ENCODE measurements at regions not wholly inside any gene's neighbourhood (a gene's known extent, or its start where the extent isn't known, plus 50 kb on each side); places are given as distances from the start of the nearest gene placed in this dataset.

DNA sequence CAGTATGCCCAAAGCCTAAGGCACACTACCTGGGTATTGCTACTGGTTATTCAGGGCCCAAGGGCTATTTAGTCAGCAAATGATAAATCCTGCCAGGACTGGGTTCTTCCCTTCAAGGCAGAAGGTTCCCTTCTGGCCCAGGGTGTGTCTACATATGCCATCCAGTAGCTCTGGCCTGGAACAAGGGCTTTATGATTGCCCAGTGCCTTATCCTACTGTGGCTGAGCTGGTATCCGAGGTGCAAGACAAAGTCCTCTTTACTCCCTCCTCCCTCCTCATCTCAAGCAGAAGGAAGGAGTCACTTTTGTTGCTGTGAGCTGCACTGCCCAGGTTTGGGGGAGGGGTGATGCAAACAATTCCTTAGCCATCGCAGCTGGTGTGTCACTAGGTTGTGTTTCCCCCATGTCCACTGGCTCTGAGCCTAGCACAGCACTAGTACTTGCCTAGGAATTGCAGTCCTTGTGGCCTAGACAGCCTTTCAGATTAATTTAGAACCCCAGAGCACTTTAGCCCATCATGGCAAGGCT is 221.8 kb upstream of the TGFBR2 start:
- CTCF ChIA-PET: no interaction called here

More for the DNA sequence above, 221.8 kb upstream of the TGFBR2 start:
- no peaks in the 10 kb centered on the region for H4K20me1 ChIP-seq (ENCODE audit: insufficient read depth, low read length)
- no peak overlapping the region for H3K56ac ChIP-seq (ENCODE audit: extremely low read depth, insufficient read depth, low read length)
- H3K18ac ChIP-seq (ENCODE audit: low read depth, low read length): no peak overlapping the region
- H3K79me1 ChIP-seq (ENCODE audit: low read depth in 1 of 2, low read length in 2 of 2): no peaks in the 10 kb centered on the region
- H2BK120ac ChIP-seq (ENCODE audit: low read depth, low read length): no peak overlapping the region
- H2AK9ac ChIP-seq (replicated peaks; ENCODE audit: low read depth, low read length, poor library complexity): no peak overlapping the region
- TF ChIP-seq FOS (IDR thresholded peaks at IDR 0.05; ENCODE audit: low read depth, low read length) (no peak), CTCF (conservative IDR thresholded peaks at IDR 0.05; ENCODE audit: low read depth, low read length) (no peak), NFE2L2 (IDR thresholded peaks at IDR 0.05; ENCODE audit: low read depth, low read length) (no peak), BHLHE40 (IDR thresholded peaks at IDR 0.05; ENCODE audit: low read depth, low read length) (no peak), MXI1 (IDR thresholded peaks at IDR 0.05; ENCODE audit: borderline replicate concordance, low read depth, low read length) (no peak), MAZ (IDR thresholded peaks at IDR 0.05; ENCODE audit: borderline replicate concordance, low read depth, low read length) (no peak), SMC3 (IDR thresholded peaks at IDR 0.05; ENCODE audit: low read depth, low read length) (no peak), RFX5 (IDR thresholded peaks at IDR 0.05; ENCODE audit: low read depth, low read length) (no peak), POLR2A (IDR thresholded peaks at IDR 0.05; ENCODE audit: low read depth, low read length) (no peak), CEBPB (IDR thresholded peaks at IDR 0.05; ENCODE audit: low read depth, low read length) (no peak), MAFK (IDR thresholded peaks at IDR 0.05; ENCODE audit: low read depth, low read length) (no peak), CHD1 (IDR thresholded peaks at IDR 0.05; ENCODE audit: low read depth, low read length) (no peak), RCOR1 (IDR thresholded peaks at IDR 0.05; ENCODE audit: insufficient replicate concordance, low read length) (no peak), RAD21 (IDR thresholded peaks at IDR 0.05; ENCODE audit: low read length) (no peak)
- TF ChIP-seq, protein P1, sequence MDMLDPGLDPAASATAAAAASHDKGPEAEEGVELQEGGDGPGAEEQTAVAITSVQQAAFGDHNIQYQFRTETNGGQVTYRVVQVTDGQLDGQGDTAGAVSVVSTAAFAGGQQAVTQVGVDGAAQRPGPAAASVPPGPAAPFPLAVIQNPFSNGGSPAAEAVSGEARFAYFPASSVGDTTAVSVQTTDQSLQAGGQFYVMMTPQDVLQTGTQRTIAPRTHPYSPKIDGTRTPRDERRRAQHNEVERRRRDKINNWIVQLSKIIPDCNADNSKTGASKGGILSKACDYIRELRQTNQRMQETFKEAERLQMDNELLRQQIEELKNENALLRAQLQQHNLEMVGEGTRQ (IDR thresholded peaks at IDR 0.05; ENCODE audit: low read depth, low read length): no peak
- TF ChIP-seq, protein P2, sequence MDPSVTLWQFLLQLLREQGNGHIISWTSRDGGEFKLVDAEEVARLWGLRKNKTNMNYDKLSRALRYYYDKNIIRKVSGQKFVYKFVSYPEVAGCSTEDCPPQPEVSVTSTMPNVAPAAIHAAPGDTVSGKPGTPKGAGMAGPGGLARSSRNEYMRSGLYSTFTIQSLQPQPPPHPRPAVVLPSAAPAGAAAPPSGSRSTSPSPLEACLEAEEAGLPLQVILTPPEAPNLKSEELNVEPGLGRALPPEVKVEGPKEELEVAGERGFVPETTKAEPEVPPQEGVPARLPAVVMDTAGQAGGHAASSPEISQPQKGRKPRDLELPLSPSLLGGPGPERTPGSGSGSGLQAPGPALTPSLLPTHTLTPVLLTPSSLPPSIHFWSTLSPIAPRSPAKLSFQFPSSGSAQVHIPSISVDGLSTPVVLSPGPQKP (IDR thresholded peaks at IDR 0.05; ENCODE audit: borderline replicate concordance, low read depth, low read length): no peak
- no peaks in the 10 kb centered on the region for H3K9me1 ChIP-seq (ENCODE audit: insufficient read depth, low read length)
- intact Hi-C loops (cut with micrococcal nuclease) (no loop called here), dilution Hi-C loops (cut with HindIII; ENCODE audit: low sequenced_read_pairs, unreplicated experiment) (no loop called here), in situ Hi-C loops (cut with MboI; ENCODE audit: low sequenced_read_pairs) (no loop called here)
- H3K9ac ChIP-seq (ENCODE audit: low read depth, low read length): no peak overlapping the region
- no peaks in the 10 kb centered on the region for H3K9me3 ChIP-seq (ENCODE audit: control insufficient read depth, insufficient read depth, low read length)
- no peak overlapping the region for H3K4me2 ChIP-seq (ENCODE audit: low read depth, low read length)
- no peak overlapping the region for H3K14ac ChIP-seq (replicated peaks; ENCODE audit: low read depth, low read length)
- no peak overlapping the region for H2AK5ac ChIP-seq (ENCODE audit: low read depth, low read length)
- no peak for ATAC-seq (ENCODE audit: low read depth)
- no peak overlapping the region for H4K5ac ChIP-seq (ENCODE audit: low read depth, low read length)
- whole genome bisulfite sequencing, 2 experiments (ENCODE audit: extremely low coverage in 2 of 2, insufficient read length in 1 of 2): 20% methylated on average over 1 of the region's 2 CpGs; no CpG with 5 or more reads in 1 of the 2 experiments
- H3K23ac ChIP-seq (ENCODE audit: low read depth, low read length): no peak overlapping the region
- H4K91ac ChIP-seq (ENCODE audit: insufficient read depth, low read depth, low read length): no peak overlapping the region
- no TSS peak for BruUV-seq (replicated peaks)
- no peaks in the 10 kb centered on the region for H3K27me3 ChIP-seq (ENCODE audit: control insufficient read depth, insufficient read depth, low read length)
- no peak overlapping the region for H2BK20ac ChIP-seq (ENCODE audit: low read depth, low read length)
- no peak for DNase-seq
- H2BK15ac ChIP-seq (ENCODE audit: low read depth, low read length): no peak overlapping the region
- no peak overlapping the region for H3K4ac ChIP-seq (ENCODE audit: low read depth, low read length)
- H3K27ac ChIP-seq (ENCODE audit: insufficient read depth, low read length): no peak overlapping the region
- peak overlapping the region; percentile 43 for H2AFZ ChIP-seq (replicated peaks; ENCODE audit: low read length, poor library complexity)
- H4K8ac ChIP-seq (ENCODE audit: low read depth in 2 of 2, low read length in 2 of 2): no peak overlapping the region
- no peaks in the 10 kb centered on the region for H3K4me1 ChIP-seq (ENCODE audit: control insufficient read depth, insufficient read depth, low read length)
- H3K36me3 ChIP-seq (ENCODE audit: control insufficient read depth, insufficient read depth, low read length): no peaks in the 10 kb centered on the region
- POLR2A ChIA-PET (ENCODE audit: unreplicated experiment): no interaction called here
- no peak overlapping the region for H3K4me3 ChIP-seq (ENCODE audit: insufficient read depth, low read depth, low read length)
- H2BK5ac ChIP-seq (ENCODE audit: low read depth, low read length, poor library complexity, severe bottlenecking): no peak overlapping the region

All from IMR-90 (cell line).